ENCODE measurements at regions not wholly inside any gene's neighbourhood (a gene's known extent, or its start where the extent isn't known, plus 50 kb on each side); places are given as distances from the start of the nearest gene placed in this dataset.

DNA sequence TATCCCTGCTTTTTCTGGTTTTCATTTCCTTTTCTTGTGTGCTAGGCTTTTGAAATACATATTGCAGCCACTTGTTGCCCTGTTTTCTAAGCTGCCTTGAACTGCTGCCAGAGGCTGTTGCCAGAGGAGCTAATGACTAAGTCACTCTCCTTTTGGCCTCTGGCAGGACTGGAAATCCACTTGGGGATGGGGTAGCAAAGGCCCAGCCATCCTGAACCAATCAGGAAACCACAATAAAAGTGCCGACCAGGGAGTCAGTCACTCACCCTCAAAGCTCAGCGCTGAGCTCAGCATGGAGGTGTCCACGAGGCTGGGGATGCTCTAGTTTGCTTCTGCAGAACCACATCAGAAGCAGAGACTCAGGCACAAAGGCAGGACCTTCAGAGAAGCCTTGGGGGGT, 813.0 kb downstream of the DHX35 start:
- Mint-ChIP-seq H3K27me3 (no peaks in the 10 kb centered on the region), H3K4me1 (no peaks in the 10 kb centered on the region), H3K4me3 (no peak overlapping the region), H3K27ac (no peak overlapping the region), H3K9me3 (peaks cover 0 to 17% (median 3%) of the 10 kb centered on the region in 11 donors), H3K36me3 (no peaks in the 10 kb centered on the region)
- POLR2A ChIA-PET = no interaction called here
- no peak overlapping the region for H3K4me3 ChIP-seq (ENCODE audit: low read length)
- no peak for DNase-seq
- H3K36me3 ChIP-seq (ENCODE audit: control insufficient read depth in 2 of 3, insufficient read depth in 3 of 3, low read length in 3 of 3) = no peaks in the 10 kb centered on the region
- intact Hi-C loops (cut with micrococcal nuclease) = no loop called here
- H3K27ac ChIP-seq (ENCODE audit: low read depth, low read length) = no peak overlapping the region
- no peaks in the 10 kb centered on the region for H3K9me3 ChIP-seq (ENCODE audit: control insufficient read depth in 2 of 3, low read length in 3 of 3)
- CTCF ChIA-PET = no interaction called here
- H3K4me1 ChIP-seq (ENCODE audit: control insufficient read depth in 2 of 2, insufficient read depth in 2 of 2, low read length in 2 of 2) = no peaks in the 10 kb centered on the region
- ATAC-seq = no peak
- no peaks in the 10 kb centered on the region for H3K27me3 ChIP-seq (ENCODE audit: control insufficient read depth in 2 of 2, insufficient read depth in 2 of 2, low read length in 2 of 2)

DNA sequence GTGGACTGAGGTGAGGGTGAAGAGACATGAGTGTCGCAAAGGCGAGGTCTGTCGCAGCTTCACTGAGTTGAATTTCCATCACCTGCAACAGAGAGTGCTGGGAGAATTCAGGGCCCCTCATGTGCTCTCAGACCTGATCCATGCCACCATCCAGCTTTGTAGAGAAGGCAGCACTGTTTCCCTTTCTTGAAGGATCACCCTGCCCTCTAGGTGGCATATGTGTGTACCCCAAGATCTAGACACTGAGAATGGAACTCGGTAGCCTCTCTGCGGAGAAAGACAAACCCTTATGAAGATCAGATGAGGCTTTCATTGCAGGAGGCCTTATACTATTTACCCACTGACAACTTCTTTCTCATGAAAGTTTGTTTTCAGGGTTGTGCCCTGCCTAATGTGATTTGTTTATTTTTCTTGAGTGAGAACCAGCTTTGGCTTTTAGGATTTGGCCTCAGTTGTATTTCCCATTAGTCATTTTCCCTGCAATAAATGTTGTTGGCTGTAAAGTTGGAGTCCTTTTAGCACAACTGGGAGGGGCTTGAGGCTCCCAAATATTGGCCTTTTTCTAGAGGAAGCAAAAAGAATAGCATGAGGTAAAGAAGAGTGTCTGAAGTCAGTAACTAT, 811.3 kb downstream of the DHX35 start:
- Mint-ChIP-seq H3K36me3 (no peaks in the 10 kb centered on the region), H3K4me1 (no peaks in the 10 kb centered on the region), H3K27ac (no peak overlapping the region), H3K4me3 (no peak overlapping the region), H3K9me3 (peaks cover 0 to 16% (median 3%) of the 10 kb centered on the region in 11 donors), H3K27me3 (no peaks in the 10 kb centered on the region)
- CTCF ChIA-PET = no interaction called here
- POLR2A ChIA-PET = no interaction called here
- H3K27me3 ChIP-seq (ENCODE audit: control insufficient read depth in 2 of 2, insufficient read depth in 2 of 2, low read length in 2 of 2) = no peaks in the 10 kb centered on the region
- ATAC-seq (no peak), DNase-seq (no peak)
- H3K27ac ChIP-seq (ENCODE audit: low read depth, low read length) = no peak overlapping the region
- no peaks in the 10 kb centered on the region for H3K9me3 ChIP-seq (ENCODE audit: control insufficient read depth in 2 of 3, low read length in 3 of 3)
- intact Hi-C loops (cut with micrococcal nuclease) = no loop called here
- H3K36me3 ChIP-seq (ENCODE audit: control insufficient read depth in 2 of 3, insufficient read depth in 3 of 3, low read length in 3 of 3) = no peaks in the 10 kb centered on the region
- H3K4me1 ChIP-seq (ENCODE audit: control insufficient read depth in 2 of 2, insufficient read depth in 2 of 2, low read length in 2 of 2) = no peaks in the 10 kb centered on the region
- no peak overlapping the region for H3K4me3 ChIP-seq (ENCODE audit: low read length)

DNA sequence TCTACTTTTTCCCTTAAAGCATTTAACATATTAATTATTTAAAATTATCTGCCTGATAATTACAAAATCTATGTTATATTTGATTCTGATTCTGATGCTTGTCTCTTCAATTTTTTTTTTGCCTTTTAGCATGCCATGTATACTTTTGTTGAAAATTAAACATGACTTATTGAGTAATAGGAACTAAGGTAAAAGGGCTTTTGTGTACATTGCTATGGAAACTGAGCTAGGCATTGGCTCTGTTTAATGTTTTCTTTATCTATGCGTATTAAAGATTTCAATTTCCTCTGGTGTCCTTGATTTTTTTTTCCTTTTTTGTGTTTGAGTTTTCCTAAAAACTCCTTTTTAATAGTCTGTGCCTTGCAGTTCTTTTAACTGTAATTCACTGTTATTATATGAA, 805.2 kb downstream of the DHX35 start:
- Mint-ChIP-seq H3K4me1 (no peaks in the 10 kb centered on the region), H3K27ac (no peak overlapping the region), H3K36me3 (no peaks in the 10 kb centered on the region), H3K4me3 (no peak overlapping the region), H3K9me3 (peaks cover 0 to 35% (median 5%) of the 10 kb centered on the region in 11 donors), H3K27me3 (no peaks in the 10 kb centered on the region)
- Histone ChIP-seq H3K27ac (ENCODE audit: low read depth, low read length) (no peak overlapping the region), H3K9me3 (ENCODE audit: control insufficient read depth in 2 of 3, low read length in 3 of 3) (no peaks in the 10 kb centered on the region), H3K4me1 (ENCODE audit: control insufficient read depth in 2 of 2, insufficient read depth in 2 of 2, low read length in 2 of 2) (no peaks in the 10 kb centered on the region), H3K27me3 (ENCODE audit: control insufficient read depth in 2 of 2, insufficient read depth in 2 of 2, low read length in 2 of 2) (no peaks in the 10 kb centered on the region), H3K4me3 (ENCODE audit: low read length) (no peak overlapping the region), H3K36me3 (ENCODE audit: control insufficient read depth in 2 of 3, insufficient read depth in 3 of 3, low read length in 3 of 3) (no peaks in the 10 kb centered on the region)
- POLR2A ChIA-PET = no interaction called here
- DNase-seq (no peak), ATAC-seq (no peak)
- CTCF ChIA-PET = no interaction called here
- intact Hi-C loops (cut with micrococcal nuclease) = no loop called here

DNA sequence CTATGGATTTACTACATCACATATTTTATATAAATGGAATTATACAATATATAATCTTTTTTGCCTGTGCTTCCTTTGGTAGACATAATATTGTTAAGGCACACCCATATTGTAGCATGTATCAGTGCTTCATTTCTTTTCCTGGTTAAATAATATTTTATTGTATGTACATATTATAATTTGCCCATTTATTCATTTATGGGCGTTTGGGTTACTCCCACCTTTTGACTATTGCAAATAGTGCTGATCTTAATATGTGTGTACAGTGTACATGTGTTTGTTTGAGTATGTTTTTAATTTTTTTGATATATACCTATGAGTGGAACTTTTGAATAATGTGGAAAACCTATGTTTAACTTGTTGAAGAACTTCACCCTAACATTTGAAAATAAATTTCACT, 804.2 kb downstream of the DHX35 start:
- no peaks in the 10 kb centered on the region for H3K4me1 ChIP-seq (ENCODE audit: control insufficient read depth in 2 of 2, insufficient read depth in 2 of 2, low read length in 2 of 2)
- no peak overlapping the region for H3K4me3 Mint-ChIP-seq
- POLR2A ChIA-PET = no interaction called here

DNA sequence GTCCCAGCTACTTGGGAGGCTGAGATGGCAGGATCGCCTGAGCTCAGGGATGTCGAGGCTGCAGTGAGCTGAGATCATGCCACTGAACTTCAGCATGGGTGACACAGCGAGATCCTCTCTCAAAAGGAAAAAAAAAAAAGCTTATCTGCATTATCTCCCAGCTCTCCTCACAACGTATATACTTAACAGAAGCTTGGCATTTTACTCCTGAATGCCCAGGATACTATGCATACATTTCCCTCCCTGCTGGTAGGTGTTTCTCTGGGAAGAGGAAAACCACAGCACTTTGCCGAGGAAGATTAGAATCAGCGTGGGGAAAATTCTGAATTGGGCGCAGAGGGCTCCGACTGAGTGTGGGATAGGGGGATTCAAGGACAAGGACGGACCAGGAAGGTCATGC, 800.6 kb downstream of the DHX35 start:
- H3K36me3 Mint-ChIP-seq = no peaks in the 10 kb centered on the region
- H3K4me1 ChIP-seq (ENCODE audit: control insufficient read depth in 2 of 2, insufficient read depth in 2 of 2, low read length in 2 of 2) = no peaks in the 10 kb centered on the region
- no peak overlapping the region for H3K4me3 ChIP-seq (ENCODE audit: low read length)
- peaks cover 0 to 19% (median 2%) of the 10 kb centered on the region in 11 donors for H3K9me3 Mint-ChIP-seq
- no peaks in the 10 kb centered on the region for H3K4me1 Mint-ChIP-seq
- DNase-seq (no peak), ATAC-seq (no peak)
- ChIA-PET CTCF (no interaction called here), POLR2A (no interaction called here)
- H3K9me3 ChIP-seq (ENCODE audit: control insufficient read depth in 2 of 3, low read length in 3 of 3) = no peaks in the 10 kb centered on the region
- no peaks in the 10 kb centered on the region for H3K27me3 ChIP-seq (ENCODE audit: control insufficient read depth in 2 of 2, insufficient read depth in 2 of 2, low read length in 2 of 2)
- intact Hi-C loops (cut with micrococcal nuclease) = no loop called here
- no peaks in the 10 kb centered on the region for H3K36me3 ChIP-seq (ENCODE audit: control insufficient read depth in 2 of 3, insufficient read depth in 3 of 3, low read length in 3 of 3)
- H3K27me3 Mint-ChIP-seq = peaks cover 0 to 6% (median 0%) of the 10 kb centered on the region in 5 donors
- H3K27ac Mint-ChIP-seq = no peak overlapping the region
- no peak overlapping the region for H3K27ac ChIP-seq (ENCODE audit: low read depth, low read length)
- H3K4me3 Mint-ChIP-seq = no peak overlapping the region

More for the DNA sequence above, 804.2 kb downstream of the DHX35 start:
- H3K9me3 ChIP-seq (ENCODE audit: control insufficient read depth in 2 of 3, low read length in 3 of 3) = no peaks in the 10 kb centered on the region
- H3K4me3 ChIP-seq (ENCODE audit: low read length) = no peak overlapping the region
- no peak overlapping the region for H3K27ac Mint-ChIP-seq
- no peaks in the 10 kb centered on the region for H3K36me3 ChIP-seq (ENCODE audit: control insufficient read depth in 2 of 3, insufficient read depth in 3 of 3, low read length in 3 of 3)
- H3K27ac ChIP-seq (ENCODE audit: low read depth, low read length) = no peak overlapping the region
- H3K27me3 Mint-ChIP-seq = no peaks in the 10 kb centered on the region
- ATAC-seq = no peak
- peaks cover 0 to 35% (median 4%) of the 10 kb centered on the region in 11 donors for H3K9me3 Mint-ChIP-seq
- intact Hi-C loops (cut with micrococcal nuclease) = no loop called here
- DNase-seq = no peak
- no peaks in the 10 kb centered on the region for H3K27me3 ChIP-seq (ENCODE audit: control insufficient read depth in 2 of 2, insufficient read depth in 2 of 2, low read length in 2 of 2)
- no peaks in the 10 kb centered on the region for H3K4me1 Mint-ChIP-seq
- CTCF ChIA-PET = no interaction called here
- no peaks in the 10 kb centered on the region for H3K36me3 Mint-ChIP-seq

DNA sequence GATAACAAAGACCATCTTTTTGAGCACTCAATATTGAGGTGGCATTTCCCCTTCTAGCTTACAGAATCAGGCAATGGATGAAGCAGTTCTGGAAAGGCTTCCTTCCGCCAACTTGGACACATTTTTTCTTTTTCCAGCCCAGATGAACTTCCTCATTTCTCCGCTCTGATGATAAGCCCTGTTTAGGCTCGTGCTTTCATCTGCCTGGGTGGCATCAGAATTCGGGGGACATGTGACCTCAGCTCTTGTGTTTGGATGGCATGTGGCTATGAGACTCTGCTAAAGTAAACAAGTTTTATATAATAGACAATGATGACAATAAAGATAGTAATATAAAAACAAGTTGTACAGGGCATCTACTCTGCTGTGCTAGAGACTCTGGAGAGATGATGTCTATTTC, 796.7 kb downstream of the DHX35 start:
- POLR2A ChIA-PET = no interaction called here
- ATAC-seq = no peak
- peaks cover 0 to 7% (median 0%) of the 10 kb centered on the region in 5 donors for H3K27me3 Mint-ChIP-seq

DNA sequence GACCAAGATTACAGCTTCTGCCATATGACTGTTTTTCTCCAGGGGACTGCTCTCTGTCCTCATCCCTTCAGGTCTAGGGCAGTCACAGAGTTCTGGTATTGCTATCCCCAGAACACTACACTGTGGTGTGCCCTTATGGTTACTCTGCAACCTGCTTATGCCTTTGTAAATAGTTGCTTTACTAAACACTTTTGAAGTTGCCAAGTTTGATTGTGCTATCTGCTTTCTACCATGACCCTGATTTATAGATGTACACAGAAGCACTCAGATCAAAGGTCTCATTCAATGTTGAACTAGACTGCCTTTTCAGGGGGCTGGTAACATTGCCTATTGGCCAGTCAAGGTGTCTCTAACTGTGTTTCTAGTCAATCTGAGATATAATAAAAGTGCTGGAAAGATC, 794.7 kb downstream of the DHX35 start:
- intact Hi-C loops (cut with micrococcal nuclease) = no loop called here

More for the DNA sequence above, 796.7 kb downstream of the DHX35 start:
- Mint-ChIP-seq H3K36me3 (no peaks in the 10 kb centered on the region), H3K9me3 (peaks cover 0 to 7% (median 2%) of the 10 kb centered on the region in 11 donors), H3K27ac (no peak overlapping the region), H3K4me3 (no peak overlapping the region), H3K4me1 (no peaks in the 10 kb centered on the region)
- CTCF ChIA-PET = no interaction called here
- no peak for DNase-seq
- no peaks in the 10 kb centered on the region for H3K36me3 ChIP-seq (ENCODE audit: control insufficient read depth in 2 of 3, insufficient read depth in 3 of 3, low read length in 3 of 3)
- H3K27ac ChIP-seq (ENCODE audit: low read depth, low read length) = no peak overlapping the region
- no peaks in the 10 kb centered on the region for H3K27me3 ChIP-seq (ENCODE audit: control insufficient read depth in 2 of 2, insufficient read depth in 2 of 2, low read length in 2 of 2)
- no peaks in the 10 kb centered on the region for H3K4me1 ChIP-seq (ENCODE audit: control insufficient read depth in 2 of 2, insufficient read depth in 2 of 2, low read length in 2 of 2)
- H3K9me3 ChIP-seq (ENCODE audit: control insufficient read depth in 2 of 3, low read length in 3 of 3) = no peaks in the 10 kb centered on the region
- intact Hi-C loops (cut with micrococcal nuclease) = no loop called here
- H3K4me3 ChIP-seq (ENCODE audit: low read length) = no peak overlapping the region

More for the DNA sequence above, 794.7 kb downstream of the DHX35 start:
- POLR2A ChIA-PET = no interaction called here
- ATAC-seq = no peak
- Histone ChIP-seq H3K27me3 (ENCODE audit: control insufficient read depth in 2 of 2, insufficient read depth in 2 of 2, low read length in 2 of 2) (no peaks in the 10 kb centered on the region), H3K4me3 (ENCODE audit: low read length) (no peak overlapping the region), H3K4me1 (ENCODE audit: control insufficient read depth in 2 of 2, insufficient read depth in 2 of 2, low read length in 2 of 2) (no peaks in the 10 kb centered on the region), H3K36me3 (ENCODE audit: control insufficient read depth in 2 of 3, insufficient read depth in 3 of 3, low read length in 3 of 3) (no peaks in the 10 kb centered on the region), H3K27ac (ENCODE audit: low read depth, low read length) (no peak overlapping the region), H3K9me3 (ENCODE audit: control insufficient read depth in 2 of 3, low read length in 3 of 3) (no peaks in the 10 kb centered on the region)
- H3K4me1 Mint-ChIP-seq = no peaks in the 10 kb centered on the region
- H3K27me3 Mint-ChIP-seq = peaks cover 0 to 7% (median 0%) of the 10 kb centered on the region in 5 donors
- peaks cover 0 to 5% (median 0%) of the 10 kb centered on the region in 11 donors for H3K9me3 Mint-ChIP-seq
- DNase-seq = no peak
- CTCF ChIA-PET = no interaction called here
- no peak overlapping the region for H3K4me3 Mint-ChIP-seq
- H3K36me3 Mint-ChIP-seq = no peaks in the 10 kb centered on the region
- no peak overlapping the region for H3K27ac Mint-ChIP-seq

Data from naive thymus-derived CD4-positive, alpha-beta T cell (primary cell).